Calu3 (cell line): ENCODE measurements at regions not wholly inside any gene's neighbourhood (a gene's known extent, or its start where the extent isn't known, plus 50 kb on each side); places are given as distances from the start of the nearest gene placed in this dataset.

Experiments
- BruUV-seq: library from RNA; stranded (reverse); fragments of 400-500 nt; replicated peaks from 2 replicates; lab custom pipeline; 2021; lab: Mats Ljungman, UMichigan
- CTCF ChIA-PET: fragments of 300-600 bp; sonication (Branson Sonifier 250); formaldehyde crosslinking; loops from one replicate; lab custom pipeline; 2022; ENCODE audit warnings: antibody characterized with exemption; lab: Charles Lee
- DNase-seq: peaks from one replicate; pipeline ENCODE4 v3.0.0; 2022
- H3K27ac Mint-ChIP-seq: one replicate; pipeline ENCODE4 v1.8.0; 2022; ENCODE audit warnings: mixed read lengths; ENCODE audit not compliant: unreplicated experiment
- H3K27me3 Mint-ChIP-seq: one replicate; pipeline ENCODE4 v1.8.0; 2022; ENCODE audit warnings: mixed read lengths; ENCODE audit not compliant: unreplicated experiment
- H3K36me3 Mint-ChIP-seq: one replicate; pipeline ENCODE4 v1.8.0; 2022; ENCODE audit warnings: mild to moderate bottlenecking, moderate library complexity, mixed read lengths; ENCODE audit not compliant: insufficient read depth, unreplicated experiment
- H3K4me1 Mint-ChIP-seq: one replicate; pipeline ENCODE4 v1.8.0; 2022; ENCODE audit warnings: mild to moderate bottlenecking, low read depth, mixed read lengths; ENCODE audit not compliant: unreplicated experiment
- H3K4me3 Mint-ChIP-seq: one replicate; pipeline ENCODE4 v1.8.0; 2022; ENCODE audit warnings: mild to moderate bottlenecking, low read depth, moderate library complexity, mixed read lengths; ENCODE audit not compliant: unreplicated experiment
- H3K9me3 Mint-ChIP-seq: one replicate; pipeline ENCODE4 v1.8.0; 2022; ENCODE audit warnings: low read depth, mixed read lengths; ENCODE audit not compliant: unreplicated experiment
- intact Hi-C: fragments of 100-400 bp; cut with micrococcal nuclease; formaldehyde crosslinking; loops from one replicate; pipeline ENCODE4 v1.10.0; 2022; ENCODE audit not compliant: unreplicated experiment
- TF ChIP-seq, protein P1 (sequence below): fragments of 200-600 bp; IDR thresholded peaks from one replicate; pipeline ENCODE4 v1.8.0; 2022; ENCODE audit warnings: antibody characterized with exemption; ENCODE audit not compliant: unreplicated experiment

DNA sequence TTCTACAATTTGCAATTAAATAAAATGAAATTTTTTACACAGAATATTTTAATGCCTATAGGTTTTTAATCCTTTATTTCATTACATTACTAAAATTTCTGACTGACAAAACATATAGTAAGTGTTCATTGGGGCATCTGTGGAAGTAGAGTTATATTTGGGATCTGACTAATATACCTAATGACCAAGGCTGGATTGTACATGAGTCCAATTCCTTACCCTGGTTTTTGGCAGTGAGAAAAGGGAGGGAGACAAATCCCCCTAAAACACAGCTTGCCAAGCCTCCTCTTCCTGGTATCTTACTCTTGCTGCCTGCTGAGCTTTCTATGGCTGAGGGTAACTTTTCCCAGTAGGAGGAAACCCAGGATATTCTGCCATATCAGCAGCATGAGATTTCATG, 149.4 kb upstream of the CDH20 start:
- TF ChIP-seq, protein P1, sequence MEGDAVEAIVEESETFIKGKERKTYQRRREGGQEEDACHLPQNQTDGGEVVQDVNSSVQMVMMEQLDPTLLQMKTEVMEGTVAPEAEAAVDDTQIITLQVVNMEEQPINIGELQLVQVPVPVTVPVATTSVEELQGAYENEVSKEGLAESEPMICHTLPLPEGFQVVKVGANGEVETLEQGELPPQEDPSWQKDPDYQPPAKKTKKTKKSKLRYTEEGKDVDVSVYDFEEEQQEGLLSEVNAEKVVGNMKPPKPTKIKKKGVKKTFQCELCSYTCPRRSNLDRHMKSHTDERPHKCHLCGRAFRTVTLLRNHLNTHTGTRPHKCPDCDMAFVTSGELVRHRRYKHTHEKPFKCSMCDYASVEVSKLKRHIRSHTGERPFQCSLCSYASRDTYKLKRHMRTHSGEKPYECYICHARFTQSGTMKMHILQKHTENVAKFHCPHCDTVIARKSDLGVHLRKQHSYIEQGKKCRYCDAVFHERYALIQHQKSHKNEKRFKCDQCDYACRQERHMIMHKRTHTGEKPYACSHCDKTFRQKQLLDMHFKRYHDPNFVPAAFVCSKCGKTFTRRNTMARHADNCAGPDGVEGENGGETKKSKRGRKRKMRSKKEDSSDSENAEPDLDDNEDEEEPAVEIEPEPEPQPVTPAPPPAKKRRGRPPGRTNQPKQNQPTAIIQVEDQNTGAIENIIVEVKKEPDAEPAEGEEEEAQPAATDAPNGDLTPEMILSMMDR = no peak
- Mint-ChIP-seq H3K36me3 (no peaks in the 10 kb centered on the region), H3K27ac (no peak overlapping the region), H3K9me3 (peaks cover 4% of the 10 kb centered on the region), H3K4me1 (no peaks in the 10 kb centered on the region), H3K27me3 (no peaks in the 10 kb centered on the region), H3K4me3 (no peak overlapping the region)
- BruUV-seq = no TSS peak
- CTCF ChIA-PET = no interaction called here
- no peak for DNase-seq
- intact Hi-C loops = no loop called here

DNA sequence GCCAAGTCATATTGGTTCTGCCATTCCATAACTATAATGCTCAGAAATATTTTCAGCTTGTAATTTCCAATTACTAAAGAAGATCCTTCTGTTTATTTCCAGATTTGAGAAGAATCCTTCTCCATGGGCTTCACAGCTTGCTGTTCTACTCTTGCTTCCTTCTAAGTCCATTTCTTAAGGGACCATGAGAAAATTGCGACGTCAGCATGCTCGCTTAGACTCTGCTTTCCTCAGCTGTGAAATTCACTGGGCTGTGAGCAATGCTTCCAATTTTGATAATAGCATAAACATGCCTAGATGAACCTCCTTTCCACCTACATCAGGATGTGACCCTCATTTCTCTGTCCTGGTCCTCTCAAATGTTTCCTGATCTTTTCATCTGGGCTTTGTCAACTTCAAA, 145.3 kb upstream of the CDH20 start:
- BruUV-seq = no TSS peak
- H3K27ac Mint-ChIP-seq = no peak overlapping the region
- no peaks in the 10 kb centered on the region for H3K4me1 Mint-ChIP-seq

DNA sequence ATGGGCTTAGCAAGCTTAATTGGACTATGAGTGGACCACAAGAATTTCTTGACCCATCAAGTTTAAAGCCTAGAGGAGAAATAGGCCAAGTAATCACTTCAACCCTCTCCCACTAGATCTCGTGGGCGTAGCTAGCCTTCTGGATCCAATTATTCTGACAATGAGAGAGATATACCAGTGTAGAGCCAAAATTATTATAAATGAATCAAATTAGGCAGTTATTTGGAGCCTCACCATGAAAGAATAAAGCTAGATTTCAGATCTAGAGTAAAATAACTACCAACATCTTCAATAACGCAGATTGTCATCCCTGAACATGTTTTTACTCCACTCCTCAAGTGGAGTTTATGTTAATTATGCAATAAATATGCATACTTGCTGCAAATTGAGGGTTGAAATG, 143.9 kb upstream of the CDH20 start:
- no peaks in the 10 kb centered on the region for H3K27me3 Mint-ChIP-seq

More for the DNA sequence above, 145.3 kb upstream of the CDH20 start:
- peaks cover 4% of the 10 kb centered on the region for H3K9me3 Mint-ChIP-seq
- no peaks in the 10 kb centered on the region for H3K27me3 Mint-ChIP-seq
- TF ChIP-seq, protein P1 = no peak
- no peaks in the 10 kb centered on the region for H3K36me3 Mint-ChIP-seq
- intact Hi-C loops = no loop called here
- DNase-seq = no peak
- CTCF ChIA-PET = no interaction called here
- no peak overlapping the region for H3K4me3 Mint-ChIP-seq

DNA sequence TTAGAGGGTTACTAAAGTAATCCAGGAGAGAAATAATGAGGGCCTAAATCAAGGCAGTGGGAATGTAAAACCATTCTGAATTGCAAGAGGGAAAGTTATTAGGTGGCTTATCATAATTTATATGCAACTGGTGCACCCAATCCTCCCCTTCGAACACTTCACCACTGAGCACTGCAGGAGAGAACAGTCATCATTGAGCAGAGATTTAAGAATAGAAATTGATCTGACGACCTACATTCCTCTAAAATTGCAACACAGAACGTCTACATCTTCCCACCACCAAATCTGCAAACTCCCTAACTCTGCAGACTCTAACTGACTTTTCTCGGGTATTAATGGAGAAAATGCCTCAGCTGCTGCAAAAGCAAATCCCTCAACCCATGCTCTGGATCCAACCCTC, 138.5 kb upstream of the CDH20 start:
- Mint-ChIP-seq H3K9me3 (peaks cover 2% of the 10 kb centered on the region), H3K27me3 (no peaks in the 10 kb centered on the region), H3K4me3 (no peak overlapping the region), H3K4me1 (no peaks in the 10 kb centered on the region), H3K27ac (no peak overlapping the region), H3K36me3 (no peaks in the 10 kb centered on the region)
- no peak for DNase-seq
- no TSS peak for BruUV-seq
- TF ChIP-seq, protein P1 = no peak
- intact Hi-C loops = no loop called here
- CTCF ChIA-PET = interaction anchor here (0.6 kb wide), 1 partner anchor 1905 kb away, joined by 3 read pairs; no protein-coding TSS in a partner anchor

More for the DNA sequence above, 143.9 kb upstream of the CDH20 start:
- Mint-ChIP-seq H3K27ac (no peak overlapping the region), H3K4me3 (no peak overlapping the region), H3K36me3 (no peaks in the 10 kb centered on the region), H3K4me1 (no peaks in the 10 kb centered on the region), H3K9me3 (peaks cover 4% of the 10 kb centered on the region)
- TF ChIP-seq, protein P1 = no peak
- CTCF ChIA-PET = no interaction called here
- BruUV-seq = no TSS peak
- intact Hi-C loops = no loop called here
- DNase-seq = no peak
